LNCAP (cell line): ENCODE measurements at regions not wholly inside any gene's neighbourhood (a gene's known extent, or its start where the extent isn't known, plus 50 kb on each side); places are given as distances from the start of the nearest gene placed in this dataset.

Experiments
- TF ChIP-seq, protein P1 (sequence below): fragments of 450-650 bp; IDR thresholded peaks from 2 replicates; pipeline ENCODE4 v1.5.1; 2017; ENCODE audit warnings: mild to moderate bottlenecking

- TF ChIP-seq, protein P1, sequence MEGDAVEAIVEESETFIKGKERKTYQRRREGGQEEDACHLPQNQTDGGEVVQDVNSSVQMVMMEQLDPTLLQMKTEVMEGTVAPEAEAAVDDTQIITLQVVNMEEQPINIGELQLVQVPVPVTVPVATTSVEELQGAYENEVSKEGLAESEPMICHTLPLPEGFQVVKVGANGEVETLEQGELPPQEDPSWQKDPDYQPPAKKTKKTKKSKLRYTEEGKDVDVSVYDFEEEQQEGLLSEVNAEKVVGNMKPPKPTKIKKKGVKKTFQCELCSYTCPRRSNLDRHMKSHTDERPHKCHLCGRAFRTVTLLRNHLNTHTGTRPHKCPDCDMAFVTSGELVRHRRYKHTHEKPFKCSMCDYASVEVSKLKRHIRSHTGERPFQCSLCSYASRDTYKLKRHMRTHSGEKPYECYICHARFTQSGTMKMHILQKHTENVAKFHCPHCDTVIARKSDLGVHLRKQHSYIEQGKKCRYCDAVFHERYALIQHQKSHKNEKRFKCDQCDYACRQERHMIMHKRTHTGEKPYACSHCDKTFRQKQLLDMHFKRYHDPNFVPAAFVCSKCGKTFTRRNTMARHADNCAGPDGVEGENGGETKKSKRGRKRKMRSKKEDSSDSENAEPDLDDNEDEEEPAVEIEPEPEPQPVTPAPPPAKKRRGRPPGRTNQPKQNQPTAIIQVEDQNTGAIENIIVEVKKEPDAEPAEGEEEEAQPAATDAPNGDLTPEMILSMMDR = no peak
These were observed 97.0 kb upstream of the LIPC start for GRCh38 chr15:58334803-58335202.

DNA sequence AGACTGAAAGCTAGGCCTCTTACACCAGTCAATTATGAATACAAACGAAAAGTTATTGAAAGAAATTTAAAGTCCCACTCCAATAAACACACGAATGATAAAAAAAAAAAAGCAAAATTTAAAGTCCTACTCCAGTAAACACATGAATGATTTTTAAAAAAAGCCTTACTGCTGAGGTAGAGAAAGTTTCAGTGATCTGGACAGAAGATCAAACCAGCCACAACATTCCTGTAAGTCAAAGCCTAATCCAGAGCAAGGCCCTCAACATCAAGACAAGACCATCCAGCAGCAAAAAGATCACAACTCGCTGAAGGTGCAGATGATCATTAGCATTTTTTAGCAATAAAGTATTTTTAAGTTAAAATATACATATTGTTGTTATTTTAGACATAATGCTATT is 95.6 kb upstream of the LIPC start:
- TF ChIP-seq, protein P1 = no peak

- TF ChIP-seq, protein P1 = no peak
These were observed 91.6 kb upstream of the LIPC start for GRCh38 chr15:58340176-58340575.

- TF ChIP-seq, protein P1 = no peak
These were observed 89.3 kb upstream of the LIPC start for GRCh38 chr15:58342508-58342907.

- TF ChIP-seq, protein P1 = no peak
These were observed 87.3 kb upstream of the LIPC start for GRCh38 chr15:58344213-58345070.

- TF ChIP-seq, protein P1 = no peak
These were observed 85.4 kb upstream of the LIPC start for GRCh38 chr15:58346361-58346760.

DNA sequence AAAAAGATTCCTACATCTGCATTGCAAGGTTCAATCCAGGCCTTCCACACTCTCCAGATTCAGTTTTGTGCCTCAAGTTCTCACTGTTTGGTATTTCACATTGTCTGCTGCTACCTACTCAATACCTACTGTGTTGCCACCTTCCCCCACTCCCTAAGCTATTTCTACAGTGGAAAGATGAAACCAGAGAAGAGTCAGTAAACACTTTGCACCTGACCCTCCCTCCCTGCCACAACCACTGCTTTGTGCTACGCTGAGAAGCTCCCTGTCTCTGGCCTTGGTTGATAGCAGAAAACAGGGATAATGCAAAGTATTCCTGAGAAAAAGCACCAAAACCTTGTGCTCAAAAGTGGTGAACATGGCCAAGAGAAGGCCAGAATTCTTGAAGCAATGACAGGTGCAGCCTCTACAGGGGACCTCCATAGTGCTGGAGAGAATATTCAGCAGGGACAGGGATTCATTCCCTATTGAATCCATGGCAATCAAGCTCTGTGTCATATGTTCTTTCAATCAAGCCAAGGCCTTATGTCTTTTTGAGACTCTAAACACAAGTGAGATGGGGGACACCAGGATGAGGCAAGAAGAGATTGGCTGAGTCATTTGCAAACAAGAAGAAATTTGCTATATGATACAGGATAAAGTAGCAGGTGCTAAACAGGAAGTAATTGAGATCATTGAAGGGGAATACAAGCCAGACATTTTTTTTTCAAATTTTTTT is 83.5 kb upstream of the LIPC start:
- TF ChIP-seq, protein P1 = no peak
